Glutamatergic neuron (in vitro differentiated cells): ENCODE measurements at regions not wholly inside any gene's neighbourhood (a gene's known extent, or its start where the extent isn't known, plus 50 kb on each side); places are given as distances from the start of the nearest gene placed in this dataset.

Experiments
- DNase-seq: peaks from one replicate; pipeline ENCODE4 v3.0.0; 2022
- H3K27ac Mint-ChIP-seq: one replicate; pipeline ENCODE4 v1.8.0; 2020; ENCODE audit warnings: mild to moderate bottlenecking, mixed read lengths, inconsistent platforms; ENCODE audit not compliant: unreplicated experiment
- H3K27me3 Mint-ChIP-seq: one replicate; pipeline ENCODE4 v1.8.0; 2020; ENCODE audit warnings: mild to moderate bottlenecking, moderate library complexity, mixed read lengths, inconsistent platforms; ENCODE audit not compliant: unreplicated experiment
- H3K36me3 Mint-ChIP-seq: one replicate; pipeline ENCODE4 v1.8.0; 2020; ENCODE audit warnings: mild to moderate bottlenecking, mixed read lengths, inconsistent platforms; ENCODE audit not compliant: unreplicated experiment
- H3K4me1 Mint-ChIP-seq: one replicate; pipeline ENCODE4 v1.8.0; 2020; ENCODE audit warnings: mild to moderate bottlenecking, low read depth, mixed read lengths, inconsistent platforms; ENCODE audit not compliant: unreplicated experiment
- H3K4me3 Mint-ChIP-seq: one replicate; pipeline ENCODE4 v1.8.0; 2020; ENCODE audit warnings: mild to moderate bottlenecking, mixed read lengths, inconsistent platforms; ENCODE audit not compliant: unreplicated experiment
- H3K9me3 Mint-ChIP-seq: one replicate; pipeline ENCODE4 v1.8.0; 2020; ENCODE audit warnings: mild to moderate bottlenecking, moderate library complexity, mixed read lengths, inconsistent platforms; ENCODE audit not compliant: unreplicated experiment
- CTCF ChIP-seq: fragments of 200-600 bp; sonication (generic); IDR thresholded peaks from one replicate; pipeline ENCODE4 v1.5.0; 2021; ENCODE audit not compliant: partially characterized antibody, unreplicated experiment

GRCh38 chr4:159979351-159979750 lies 876.5 kb downstream of the RAPGEF2 start:
- no peak for DNase-seq
- Mint-ChIP-seq H3K36me3 (no peaks in the 10 kb centered on the region), H3K4me3 (no peak overlapping the region), H3K27me3 (no peaks in the 10 kb centered on the region), H3K9me3 (peaks cover 1% of the 10 kb centered on the region), H3K27ac (no peak overlapping the region), H3K4me1 (peaks cover 2% of the 10 kb centered on the region)
- TF ChIP-seq CTCF: no peak

- H3K4me1 Mint-ChIP-seq: peaks cover 2% of the 10 kb centered on the region
- no peak for DNase-seq
- no peaks in the 10 kb centered on the region for H3K27me3 Mint-ChIP-seq
- peaks cover 1% of the 10 kb centered on the region for H3K9me3 Mint-ChIP-seq
- no peaks in the 10 kb centered on the region for H3K36me3 Mint-ChIP-seq
- TF ChIP-seq CTCF: no peak
- H3K4me3 Mint-ChIP-seq: no peak overlapping the region
- H3K27ac Mint-ChIP-seq: no peak overlapping the region
Measured at GRCh38 chr4:159979953-159980352, 877.1 kb downstream of the RAPGEF2 start.

- no peak for DNase-seq
- TF ChIP-seq CTCF: no peak
- H3K4me1 Mint-ChIP-seq: peaks cover 2% of the 10 kb centered on the region
- no peak overlapping the region for H3K4me3 Mint-ChIP-seq
- no peaks in the 10 kb centered on the region for H3K36me3 Mint-ChIP-seq
- H3K27me3 Mint-ChIP-seq: no peaks in the 10 kb centered on the region
- H3K9me3 Mint-ChIP-seq: peaks cover 1% of the 10 kb centered on the region
- H3K27ac Mint-ChIP-seq: no peak overlapping the region
Measured at GRCh38 chr4:159980826-159981468, 878.1 kb downstream of the RAPGEF2 start.

DNA sequence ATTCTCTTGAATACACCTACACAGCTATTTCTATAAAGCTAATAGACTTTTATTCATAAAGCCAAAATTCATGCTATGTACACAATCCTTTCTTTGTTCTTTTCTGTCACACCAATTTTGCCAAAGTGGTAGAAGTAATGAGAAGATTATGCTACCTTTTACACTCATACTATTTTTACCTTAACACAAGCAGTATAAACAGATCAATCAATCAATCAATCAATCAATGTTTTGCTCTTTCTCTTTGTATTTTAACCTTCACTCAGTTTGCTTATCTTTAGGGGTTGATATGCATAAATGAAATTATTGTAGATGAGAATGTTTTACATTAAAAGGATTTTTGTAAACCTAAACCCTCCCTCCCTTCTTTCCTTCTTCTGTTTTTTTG lies 878.6 kb downstream of the RAPGEF2 start:
- no peaks in the 10 kb centered on the region for H3K27me3 Mint-ChIP-seq
- H3K4me1 Mint-ChIP-seq: peaks cover 2% of the 10 kb centered on the region
- no peak for DNase-seq
- H3K9me3 Mint-ChIP-seq: peaks cover 1% of the 10 kb centered on the region
- TF ChIP-seq CTCF: no peak
- no peak overlapping the region for H3K27ac Mint-ChIP-seq
- H3K36me3 Mint-ChIP-seq: no peaks in the 10 kb centered on the region
- H3K4me3 Mint-ChIP-seq: no peak overlapping the region

- Mint-ChIP-seq H3K9me3 (peaks cover 1% of the 10 kb centered on the region), H3K27ac (no peak overlapping the region), H3K4me3 (no peak overlapping the region), H3K4me1 (peaks cover 2% of the 10 kb centered on the region), H3K36me3 (no peaks in the 10 kb centered on the region), H3K27me3 (no peaks in the 10 kb centered on the region)
- TF ChIP-seq CTCF: no peak
- no peak for DNase-seq
Measured at GRCh38 chr4:159983082-159983481, 880.2 kb downstream of the RAPGEF2 start.
